UCSD-AML1 (cell line): ENCODE measurements at regions not wholly inside any gene's neighbourhood (a gene's known extent, or its start where the extent isn't known, plus 50 kb on each side); places are given as distances from the start of the nearest gene placed in this dataset.
"Not testable (repeated sequence)": the region's sequence is repeated elsewhere in the genome, so short reads cannot be mapped to it uniquely, and the experiment has no call there.

ENCODE experiments used
- DNase-seq: peaks from one replicate; lab custom pipeline; 2025; ENCODE audit not compliant: unreplicated experiment; lab: John Stamatoyannopoulos, UW

GRCh38 chr2:176832086-176832485, 380.5 kb upstream of the HNRNPA3 start:
- DNase-seq = no peak

DNA sequence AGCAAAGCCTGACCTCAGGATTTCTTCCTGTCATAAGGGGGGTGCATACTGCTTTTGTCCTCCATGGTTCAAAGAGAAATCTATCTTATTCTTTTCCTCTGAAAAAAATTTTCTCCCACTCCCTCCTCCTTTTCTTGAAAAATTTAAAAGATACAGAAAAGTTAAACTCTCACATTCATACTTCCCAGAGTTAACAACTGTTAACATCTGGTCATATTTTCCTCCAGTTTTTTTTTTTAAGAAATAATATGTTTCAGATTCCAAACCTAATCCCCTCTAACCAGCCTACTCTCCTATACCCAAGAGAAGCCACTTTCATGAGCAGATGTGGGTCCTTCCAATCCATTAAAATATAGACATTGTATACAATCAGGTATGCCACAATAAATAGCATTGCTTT, 378.9 kb upstream of the HNRNPA3 start:
- DNase-seq = no peak

DNA sequence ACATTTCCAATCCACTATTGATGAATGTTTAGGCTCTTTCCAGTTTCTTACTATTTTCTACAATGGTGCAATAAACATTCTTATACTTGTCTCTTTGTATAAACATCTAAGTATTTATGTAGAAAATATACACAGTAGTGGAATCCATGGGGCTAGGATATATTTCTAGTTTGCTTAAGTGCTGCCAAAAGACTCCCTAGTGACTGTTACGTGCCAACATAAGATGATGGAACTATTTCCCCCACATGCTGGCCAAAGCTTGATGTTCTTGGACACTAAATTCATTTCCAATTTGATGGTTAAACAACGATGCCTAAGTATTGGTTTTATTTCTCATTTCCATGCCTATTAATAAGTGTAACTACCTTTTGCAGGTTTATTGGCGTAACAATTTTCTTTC, 378.4 kb upstream of the HNRNPA3 start:
- DNase-seq = no peak

DNA sequence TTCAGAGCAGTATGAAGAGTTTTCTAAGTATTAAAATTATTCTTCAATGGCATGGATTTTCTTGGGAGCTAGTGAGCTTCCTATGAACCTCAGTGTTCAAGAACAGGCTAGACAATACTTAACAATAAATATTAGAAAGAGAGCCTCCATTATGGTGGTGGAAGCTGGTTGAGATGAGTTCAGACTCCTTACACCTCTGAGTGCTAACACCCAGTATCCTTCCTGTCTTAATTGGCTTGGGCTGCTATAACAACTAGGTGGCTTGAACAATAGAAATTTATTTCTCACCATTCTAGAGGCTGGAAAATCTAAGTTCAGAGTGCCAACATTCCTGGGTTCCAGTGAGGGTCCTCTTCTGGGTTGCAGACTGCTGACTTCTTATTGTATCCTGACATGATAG, 369.4 kb upstream of the HNRNPA3 start:
- no peak for DNase-seq

GRCh38 chr2:176844461-176844860, 368.1 kb upstream of the HNRNPA3 start:
- DNase-seq = no peak

DNA sequence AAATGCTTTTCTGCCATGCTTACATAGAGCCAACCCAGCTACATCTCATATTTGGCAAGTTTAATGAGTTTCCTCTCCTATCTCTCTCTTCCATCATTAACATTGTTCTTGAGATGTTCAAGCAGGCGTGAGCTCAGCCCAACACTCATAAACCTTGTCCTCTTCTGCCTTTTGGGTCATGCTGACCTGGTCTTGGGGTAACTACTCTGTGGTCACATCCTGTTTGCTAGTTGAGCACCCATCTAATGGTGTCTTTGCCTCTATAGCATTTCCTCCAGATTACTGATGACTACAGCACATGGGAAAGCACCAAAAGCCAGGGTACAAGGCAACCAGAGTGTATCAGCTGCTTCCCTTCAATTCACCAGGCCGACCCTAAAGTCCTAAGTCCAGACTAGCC, 366.9 kb upstream of the HNRNPA3 start:
- DNase-seq = no peak

GRCh38 chr2:176847575-176847974, 365.0 kb upstream of the HNRNPA3 start:
- no peak for DNase-seq

DNA sequence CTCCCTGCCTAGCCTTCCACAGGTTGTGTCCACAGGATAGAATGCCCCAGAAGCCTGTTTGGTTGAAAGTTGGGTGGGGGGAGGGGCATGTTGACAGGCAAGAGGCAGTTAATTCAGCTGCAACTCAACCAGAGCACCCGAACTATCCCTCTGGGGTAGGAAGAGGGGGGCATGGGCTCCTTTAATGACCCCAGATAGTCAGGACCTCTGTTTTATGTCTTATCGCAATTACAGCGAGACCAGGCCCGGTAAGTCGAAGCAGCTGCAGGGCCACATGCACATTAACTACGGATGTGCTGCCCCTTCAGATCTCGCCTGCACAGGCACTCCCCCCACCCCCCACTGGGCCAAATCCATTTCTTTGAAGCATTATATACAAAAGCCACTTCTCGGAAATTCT, 363.8 kb upstream of the HNRNPA3 start:
- no peak for DNase-seq

- no peak for DNase-seq
Measured at GRCh38 chr2:176851200-176851888, 361.2 kb upstream of the HNRNPA3 start.

GRCh38 chr2:176851889-176852483, 360.6 kb upstream of the HNRNPA3 start:
- no peak for DNase-seq

- no peak for DNase-seq
Measured at GRCh38 chr2:176852667-176853066, 359.9 kb upstream of the HNRNPA3 start.

DNA sequence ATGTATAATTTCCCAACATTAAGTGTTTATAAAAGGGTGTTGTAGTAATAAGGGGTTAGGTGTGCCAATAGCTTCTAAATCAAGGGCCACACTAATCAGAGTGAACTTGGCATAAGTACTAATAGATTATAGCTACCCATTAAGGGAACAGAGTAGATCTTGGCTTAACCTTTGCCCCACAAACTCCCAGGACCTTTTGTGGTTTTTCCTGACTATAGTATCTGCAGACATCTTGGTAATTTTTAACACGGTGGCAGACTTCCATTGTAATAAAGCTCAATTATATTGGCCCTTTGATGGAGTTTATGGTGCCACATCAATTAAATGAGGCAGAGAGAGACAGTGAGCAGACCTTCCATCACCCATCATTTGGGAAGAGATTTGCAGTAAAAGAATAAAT, 358.5 kb upstream of the HNRNPA3 start:
- no peak for DNase-seq

- DNase-seq = no peak
Measured at GRCh38 chr2:176854878-176855277, 357.7 kb upstream of the HNRNPA3 start.

- no peak for DNase-seq
Measured at GRCh38 chr2:176856683-176857082, 355.9 kb upstream of the HNRNPA3 start.

DNA sequence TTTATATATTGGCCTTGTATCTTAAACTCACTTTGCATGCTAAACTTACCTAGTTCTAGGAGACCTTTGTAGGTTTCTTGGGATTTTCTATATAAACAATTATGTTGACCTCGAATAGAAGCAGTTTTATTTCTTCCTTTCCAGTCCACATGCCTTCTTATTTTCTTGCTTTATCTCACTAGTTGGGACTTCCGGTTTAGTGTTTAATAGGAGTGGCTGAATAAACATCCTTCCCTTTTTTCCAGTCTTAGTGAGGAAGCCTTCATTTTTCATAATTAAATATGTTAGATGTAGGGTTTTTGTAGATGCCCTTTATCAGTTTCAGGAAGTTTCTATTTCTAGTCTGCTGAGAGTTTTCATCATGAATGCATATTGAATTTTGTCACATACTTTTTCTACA, 347.3 kb upstream of the HNRNPA3 start:
- no peak for DNase-seq

DNA sequence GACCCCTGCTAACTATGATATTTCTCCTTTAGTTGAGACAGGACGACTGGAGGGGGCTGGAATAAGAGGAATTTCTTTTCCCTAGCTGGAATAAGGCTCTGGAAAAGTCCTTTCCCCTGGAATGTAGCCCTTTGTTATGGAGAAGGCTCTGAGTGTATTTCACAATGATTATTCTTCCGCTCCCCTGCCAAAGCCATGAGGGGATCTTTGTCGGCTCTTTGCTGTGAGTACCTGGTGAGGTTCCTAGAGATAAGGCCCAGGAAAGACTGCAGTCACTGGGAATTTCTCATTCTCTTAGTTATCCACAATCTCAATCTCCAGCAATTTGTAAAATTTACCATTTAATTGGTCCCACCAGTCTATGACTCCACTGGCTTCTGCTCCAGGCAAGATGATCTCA, 340.2 kb upstream of the HNRNPA3 start:
- no peak for DNase-seq

DNA sequence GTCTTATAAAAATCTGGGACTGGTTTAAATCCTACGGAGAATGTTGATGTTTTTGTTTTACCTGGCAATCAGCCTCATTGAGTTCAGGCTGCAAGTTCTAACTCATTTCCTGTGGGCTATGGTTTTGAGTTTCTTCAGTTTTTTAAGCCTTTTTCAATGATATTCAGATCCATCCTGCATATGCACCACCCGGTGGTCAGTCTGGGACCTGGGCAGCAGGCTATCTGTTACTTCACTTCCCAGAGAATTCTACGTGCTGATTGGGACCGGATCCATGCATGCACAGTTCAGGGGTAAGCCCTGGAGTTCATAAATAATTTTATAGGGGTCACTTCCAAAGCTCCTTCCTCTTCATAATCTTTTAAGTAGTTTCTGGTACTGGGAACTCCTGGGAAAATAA, 339.2 kb upstream of the HNRNPA3 start:
- no peak for DNase-seq

DNA sequence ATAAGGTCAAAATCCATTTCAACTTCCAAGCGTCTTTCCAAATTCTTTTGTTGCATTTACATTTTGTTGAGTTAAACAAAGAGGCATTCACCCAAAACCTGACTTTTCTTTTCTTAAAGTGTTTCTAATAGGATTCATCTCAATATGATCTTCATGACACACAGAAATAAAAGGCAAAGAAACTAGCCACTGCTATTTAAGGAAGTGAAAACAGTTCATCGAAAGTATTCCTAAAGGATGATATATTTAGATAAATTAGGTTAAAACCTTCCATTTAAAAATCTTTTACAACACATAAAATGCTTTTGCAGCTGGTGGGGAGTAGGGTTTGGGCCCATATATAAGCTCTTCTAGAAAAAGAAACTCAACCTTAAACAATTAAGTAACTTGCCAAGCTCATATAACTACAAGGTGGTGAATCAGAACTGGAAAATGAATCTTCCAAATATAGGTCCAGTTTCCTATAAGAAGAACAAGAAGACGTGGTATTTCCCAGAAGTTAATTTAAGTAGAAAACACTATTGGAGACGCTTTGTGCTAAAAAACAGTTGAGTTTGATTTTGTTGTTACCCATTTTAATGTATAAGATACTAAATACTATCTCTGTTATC, 336.0 kb upstream of the HNRNPA3 start:
- DNase-seq = no peak

DNA sequence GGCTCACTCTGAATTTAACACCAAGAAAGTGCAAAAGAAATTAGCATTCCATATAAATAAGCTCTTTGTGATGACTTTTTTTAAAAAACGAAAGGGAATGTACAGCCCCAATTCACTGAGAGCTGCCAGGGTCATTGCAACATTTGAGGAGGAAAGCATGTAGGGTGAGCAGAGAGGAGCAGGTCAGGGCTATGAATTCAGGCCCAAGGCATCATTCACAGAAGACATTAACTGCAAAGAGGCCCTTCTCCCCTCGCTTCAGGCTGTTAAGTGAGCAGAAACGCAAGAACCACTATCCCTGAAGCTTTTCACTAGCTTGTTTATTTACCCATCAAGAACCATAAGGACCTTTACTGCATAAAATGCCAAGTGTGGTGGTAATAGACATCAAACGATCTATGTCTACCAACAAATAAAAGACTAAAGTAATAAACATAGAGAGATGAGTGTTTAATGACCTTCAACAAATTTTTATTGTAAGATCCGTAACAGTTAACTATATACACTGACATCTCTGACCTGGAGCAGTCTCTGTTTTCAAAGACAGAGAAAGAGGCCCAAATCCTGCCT, 333.1 kb upstream of the HNRNPA3 start:
- DNase-seq = no peak

GRCh38 chr2:176882045-176882444, 330.5 kb upstream of the HNRNPA3 start:
- not testable (repeated sequence) for DNase-seq

DNA sequence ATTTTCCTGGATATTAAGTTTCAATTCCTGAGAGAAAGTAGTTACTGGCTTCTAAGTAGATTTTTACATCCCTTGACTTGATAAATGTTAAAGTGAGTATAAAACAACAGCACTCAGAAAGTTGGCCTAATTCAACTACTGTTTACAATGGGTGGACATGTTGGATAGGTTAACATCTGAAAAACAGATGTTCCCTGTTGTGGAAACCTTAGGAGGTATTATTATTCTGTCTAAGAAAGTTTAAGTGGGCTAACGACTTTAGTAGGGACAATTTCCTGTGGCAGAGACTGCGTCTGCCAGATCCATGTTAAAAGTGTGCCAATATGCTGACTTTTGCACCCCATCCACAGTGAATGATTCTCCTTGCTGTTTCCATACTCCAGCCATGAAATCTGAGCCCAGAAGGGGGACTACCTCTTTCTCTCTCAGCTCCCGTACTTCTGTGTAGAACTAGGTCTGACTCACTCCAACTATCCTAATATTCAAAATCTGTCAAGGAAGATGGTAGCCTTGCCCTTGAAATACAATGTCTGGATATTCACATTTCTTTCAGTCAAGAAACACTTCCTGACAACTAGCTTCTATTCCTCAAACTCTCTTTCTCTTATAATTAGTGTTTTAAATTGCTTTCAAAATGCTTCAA, 327.5 kb upstream of the HNRNPA3 start:
- no peak for DNase-seq

DNA sequence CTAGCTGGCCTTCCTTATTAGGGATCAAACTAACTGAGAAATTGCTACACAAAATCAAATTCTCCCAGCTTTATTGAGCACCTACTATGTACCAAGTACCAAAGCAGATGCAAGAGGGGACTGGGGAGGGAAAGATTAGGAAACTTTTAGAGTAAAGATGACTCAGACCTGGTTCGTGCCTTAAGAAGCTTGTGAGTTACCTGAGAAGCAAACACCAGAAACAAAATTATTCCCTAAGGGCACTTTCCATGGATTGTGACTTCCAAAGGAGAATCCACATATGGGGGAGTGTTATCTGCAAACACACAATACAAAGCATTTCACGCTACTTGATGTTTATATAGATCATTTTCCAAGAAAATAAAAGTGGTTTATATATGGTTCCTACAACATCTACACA, 326.9 kb upstream of the HNRNPA3 start:
- no peak for DNase-seq
